ENCODE measurements at regions not wholly inside any gene's neighbourhood (a gene's known extent, or its start where the extent isn't known, plus 50 kb on each side); places are given as distances from the start of the nearest gene placed in this dataset.
"Not testable (repeated sequence)": the region's sequence is repeated elsewhere in the genome, so short reads cannot be mapped to it uniquely, and the experiment has no call there.

DNA sequence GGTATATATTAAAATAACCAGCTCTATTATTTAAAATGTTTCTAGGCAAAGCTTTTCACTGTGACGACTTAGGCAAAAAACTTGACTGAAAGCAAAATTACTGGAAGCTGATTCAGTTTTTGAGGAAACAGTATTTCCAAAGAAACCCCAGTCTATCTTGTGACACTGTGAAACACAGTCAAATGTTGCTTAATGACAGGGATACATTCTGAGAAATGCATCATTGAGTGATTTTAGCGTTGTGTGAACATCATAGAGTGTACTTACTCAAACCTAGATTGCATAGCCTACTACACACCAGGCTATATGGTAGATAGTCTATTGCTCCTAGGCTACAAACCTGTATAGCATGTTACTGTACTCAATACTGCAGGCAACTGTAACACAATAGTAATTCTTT is 116.9 kb upstream of the KCNK1 start:
- no peaks in the 10 kb centered on the region for H3K36me3 ChIP-seq
- intact Hi-C loops (cut with DNase I) = no loop called here
- no peaks in the 10 kb centered on the region for H3K27me3 ChIP-seq
- TF ChIP-seq, protein P1, sequence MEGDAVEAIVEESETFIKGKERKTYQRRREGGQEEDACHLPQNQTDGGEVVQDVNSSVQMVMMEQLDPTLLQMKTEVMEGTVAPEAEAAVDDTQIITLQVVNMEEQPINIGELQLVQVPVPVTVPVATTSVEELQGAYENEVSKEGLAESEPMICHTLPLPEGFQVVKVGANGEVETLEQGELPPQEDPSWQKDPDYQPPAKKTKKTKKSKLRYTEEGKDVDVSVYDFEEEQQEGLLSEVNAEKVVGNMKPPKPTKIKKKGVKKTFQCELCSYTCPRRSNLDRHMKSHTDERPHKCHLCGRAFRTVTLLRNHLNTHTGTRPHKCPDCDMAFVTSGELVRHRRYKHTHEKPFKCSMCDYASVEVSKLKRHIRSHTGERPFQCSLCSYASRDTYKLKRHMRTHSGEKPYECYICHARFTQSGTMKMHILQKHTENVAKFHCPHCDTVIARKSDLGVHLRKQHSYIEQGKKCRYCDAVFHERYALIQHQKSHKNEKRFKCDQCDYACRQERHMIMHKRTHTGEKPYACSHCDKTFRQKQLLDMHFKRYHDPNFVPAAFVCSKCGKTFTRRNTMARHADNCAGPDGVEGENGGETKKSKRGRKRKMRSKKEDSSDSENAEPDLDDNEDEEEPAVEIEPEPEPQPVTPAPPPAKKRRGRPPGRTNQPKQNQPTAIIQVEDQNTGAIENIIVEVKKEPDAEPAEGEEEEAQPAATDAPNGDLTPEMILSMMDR (IDR thresholded peaks at IDR 0.05) = no peak
- no peaks in the 10 kb centered on the region for H3K4me1 ChIP-seq
- no peak overlapping the region for H3K27ac ChIP-seq
- H3K4me3 ChIP-seq = no peak overlapping the region
- no peak for DNase-seq (ENCODE audit: low spot score in 2 of 2)
- H3K9me3 ChIP-seq = no peaks in the 10 kb centered on the region

DNA sequence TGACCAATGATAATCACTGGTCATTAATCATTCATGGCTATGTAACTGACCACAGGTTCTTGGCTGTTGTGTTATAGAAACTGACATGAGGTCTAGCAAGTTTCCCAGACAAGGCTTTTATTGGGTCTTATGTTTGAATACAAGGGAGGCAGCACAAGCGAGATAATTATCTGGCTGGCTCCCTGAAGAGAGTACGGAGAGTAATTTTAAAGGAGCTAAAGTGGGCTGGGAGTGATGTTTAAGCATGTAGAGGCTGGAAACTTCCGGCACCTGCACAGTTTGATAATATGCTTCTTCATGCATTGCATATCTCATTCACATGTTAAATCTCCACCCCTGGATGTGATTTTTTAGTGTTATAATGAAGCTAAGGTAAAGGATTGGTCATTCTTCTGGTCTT is 116.2 kb upstream of the KCNK1 start:
- DNase-seq (ENCODE audit: low spot score in 2 of 2) = no peak
- no peak overlapping the region for H3K27ac ChIP-seq
- H3K9me3 ChIP-seq = no peaks in the 10 kb centered on the region
- no peaks in the 10 kb centered on the region for H3K4me1 ChIP-seq
- H3K27me3 ChIP-seq = no peaks in the 10 kb centered on the region
- TF ChIP-seq, protein P1 (IDR thresholded peaks at IDR 0.05) = no peak
- intact Hi-C loops (cut with DNase I) = no loop called here
- H3K36me3 ChIP-seq = no peaks in the 10 kb centered on the region
- H3K4me3 ChIP-seq = no peak overlapping the region

DNA sequence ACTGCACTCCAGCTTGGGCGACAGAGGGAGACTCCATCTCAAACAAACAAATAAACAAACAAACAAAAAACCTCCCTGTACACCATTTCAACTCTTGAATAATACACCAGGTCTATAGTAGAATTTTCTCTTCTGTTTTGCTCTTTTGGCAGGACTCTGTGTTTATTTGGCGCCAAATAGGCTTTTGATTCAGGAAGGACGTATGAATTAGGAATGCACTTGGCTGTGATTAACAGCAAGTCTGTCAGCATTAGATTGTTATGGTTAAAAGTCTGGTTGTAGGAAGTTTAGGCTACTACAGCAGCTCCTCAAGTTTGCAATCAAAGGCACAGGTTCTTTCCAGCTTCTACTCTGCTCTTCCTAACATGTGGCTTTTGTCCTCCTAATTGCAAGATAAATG is 113.8 kb upstream of the KCNK1 start:
- intact Hi-C loops (cut with DNase I) = no loop called here
- TF ChIP-seq, protein P1 (IDR thresholded peaks at IDR 0.05) = no peak
- Histone ChIP-seq H3K4me3 (no peak overlapping the region), H3K27ac (no peak overlapping the region), H3K36me3 (no peaks in the 10 kb centered on the region), H3K4me1 (no peaks in the 10 kb centered on the region), H3K9me3 (no peaks in the 10 kb centered on the region), H3K27me3 (no peaks in the 10 kb centered on the region)
- DNase-seq (ENCODE audit: low spot score in 2 of 2) = no peak

DNA sequence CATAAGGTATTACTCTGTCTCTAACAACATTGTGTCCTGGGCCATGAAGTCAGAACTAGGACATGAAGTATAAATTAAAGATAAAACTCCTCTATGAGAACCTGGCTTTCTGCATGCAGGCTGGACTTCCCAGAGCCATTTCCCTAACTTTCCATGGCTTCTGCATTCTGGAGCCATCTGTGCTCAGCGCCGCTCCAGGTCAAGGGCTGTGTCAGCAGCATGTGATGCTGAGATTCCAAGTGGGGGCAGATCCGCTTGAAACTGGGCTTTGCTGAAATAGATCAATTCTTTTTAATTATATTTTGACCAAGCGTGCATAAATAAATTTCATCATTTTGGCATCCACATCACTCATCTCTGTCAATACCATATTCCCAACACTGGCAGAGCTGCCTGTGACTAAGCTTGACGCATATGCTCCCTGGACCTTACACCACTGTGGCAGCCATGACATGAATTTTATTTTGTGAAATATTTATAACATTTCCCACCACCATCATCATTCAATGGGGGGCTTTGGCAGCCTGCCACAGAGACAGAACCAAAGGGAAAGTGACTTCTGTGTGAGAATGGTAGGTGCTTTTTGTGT is 110.4 kb upstream of the KCNK1 start:
- intact Hi-C loops (cut with DNase I) = no loop called here
- no peak for DNase-seq (ENCODE audit: low spot score in 2 of 2)
- Histone ChIP-seq H3K27ac (no peak overlapping the region), H3K9me3 (no peaks in the 10 kb centered on the region), H3K36me3 (no peaks in the 10 kb centered on the region), H3K4me1 (no peaks in the 10 kb centered on the region), H3K27me3 (no peaks in the 10 kb centered on the region), H3K4me3 (no peak overlapping the region)
- TF ChIP-seq, protein P1 (IDR thresholded peaks at IDR 0.05) = no peak

DNA sequence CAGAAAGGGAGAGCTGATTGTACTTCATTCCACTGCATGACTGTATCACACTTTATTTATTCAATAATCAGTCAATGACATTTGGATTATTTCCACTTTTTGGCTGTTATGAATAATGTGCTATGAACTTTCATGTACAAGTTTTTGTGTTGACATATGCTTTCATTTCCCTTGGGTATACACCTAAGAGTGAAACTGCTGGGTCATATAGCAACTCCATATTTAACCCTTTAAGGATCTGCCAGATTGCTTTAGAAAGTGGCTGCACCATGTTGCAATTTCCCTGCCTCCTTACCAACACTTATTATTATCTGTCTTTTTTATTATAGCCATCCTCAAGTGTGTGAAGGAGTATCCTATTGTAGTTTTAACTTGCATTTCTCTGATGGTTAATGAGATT is 108.8 kb upstream of the KCNK1 start:
- intact Hi-C loops (cut with DNase I) = no loop called here
- Histone ChIP-seq H3K36me3 (no peaks in the 10 kb centered on the region), H3K9me3 (no peaks in the 10 kb centered on the region), H3K4me1 (no peaks in the 10 kb centered on the region), H3K27ac (no peak overlapping the region), H3K27me3 (no peaks in the 10 kb centered on the region), H3K4me3 (no peak overlapping the region)
- TF ChIP-seq, protein P1 (IDR thresholded peaks at IDR 0.05) = no peak
- DNase-seq (ENCODE audit: low spot score in 2 of 2) = no peak

DNA sequence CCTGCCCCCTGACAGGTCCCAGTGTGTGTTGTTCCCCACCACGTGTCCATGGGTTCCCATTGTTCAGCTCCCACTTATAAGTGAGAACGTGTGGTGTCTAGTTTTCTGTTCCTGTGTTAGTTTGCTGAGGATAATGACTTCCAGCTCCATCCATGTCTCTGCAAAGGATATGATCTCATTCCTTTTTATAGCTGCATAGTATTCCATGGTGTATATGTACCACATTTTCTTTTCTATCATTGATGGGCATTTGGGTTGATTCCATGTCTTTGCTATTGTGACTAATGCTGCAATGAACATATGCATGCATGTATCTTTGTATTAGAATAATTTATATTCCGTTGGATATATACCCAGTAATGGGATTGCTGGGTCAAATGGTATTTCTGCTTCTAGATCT is 108.0 kb upstream of the KCNK1 start:
- DNase-seq (ENCODE audit: low spot score in 2 of 2); intact Hi-C loops (cut with DNase I): not testable (repeated sequence)

More for the DNA sequence above, 108.0 kb upstream of the KCNK1 start:
- H3K4me1 ChIP-seq, H3K4me3 ChIP-seq, H3K27me3 ChIP-seq, H3K36me3 ChIP-seq, H3K9me3 ChIP-seq, H3K27ac ChIP-seq: not testable (repeated sequence)

Measured in ascending aorta (tissue), 2 donors.